Activated naive CD8-positive, alpha-beta T cell treated with anti-CD3 and anti-CD28 coated beads, Interleukin-2, amount 10 ng/mL, durations not matched to agents 7 days and 5 days (primary cell): ENCODE measurements at regions not wholly inside any gene's neighbourhood (a gene's known extent, or its start where the extent isn't known, plus 50 kb on each side); places are given as distances from the start of the nearest gene placed in this dataset.

Experiments
- ATAC-seq: fragments of 150-1000 bp; cut with Tn5 transposase; one replicate; pipeline ENCODE4 v1.10.0; 2021; ENCODE audit warnings: low read depth, moderate library complexity
- POLR2A ChIA-PET: fragments of 350-600 bp; sonication (Branson Sonifier 250); formaldehyde crosslinking; loops from one replicate; lab custom pipeline; 2021; ENCODE audit warnings: antibody characterized with exemption; lab: Charles Lee
- DNase-seq: peaks from one replicate; pipeline ENCODE4 v3.0.0; 2021
- H3K27ac Mint-ChIP-seq: one replicate; pipeline ENCODE4 v1.8.0; 2022; ENCODE audit warnings: mild to moderate bottlenecking, mixed read lengths
- H3K27me3 Mint-ChIP-seq: one replicate; pipeline ENCODE4 v1.8.0; 2022; ENCODE audit warnings: mild to moderate bottlenecking, moderate library complexity, mixed read lengths
- H3K36me3 Mint-ChIP-seq: one replicate; pipeline ENCODE4 v1.8.0; 2021; ENCODE audit warnings: mild to moderate bottlenecking, mixed read lengths
- H3K4me1 Mint-ChIP-seq: one replicate; pipeline ENCODE4 v1.8.0; 2021; ENCODE audit warnings: mixed read lengths
- H3K4me3 Mint-ChIP-seq: one replicate; pipeline ENCODE4 v1.8.0; 2022; ENCODE audit warnings: mild to moderate bottlenecking, moderate library complexity, mixed read lengths
- H3K9me3 Mint-ChIP-seq: one replicate; pipeline ENCODE4 v1.8.0; 2021; ENCODE audit warnings: mixed read lengths

DNA sequence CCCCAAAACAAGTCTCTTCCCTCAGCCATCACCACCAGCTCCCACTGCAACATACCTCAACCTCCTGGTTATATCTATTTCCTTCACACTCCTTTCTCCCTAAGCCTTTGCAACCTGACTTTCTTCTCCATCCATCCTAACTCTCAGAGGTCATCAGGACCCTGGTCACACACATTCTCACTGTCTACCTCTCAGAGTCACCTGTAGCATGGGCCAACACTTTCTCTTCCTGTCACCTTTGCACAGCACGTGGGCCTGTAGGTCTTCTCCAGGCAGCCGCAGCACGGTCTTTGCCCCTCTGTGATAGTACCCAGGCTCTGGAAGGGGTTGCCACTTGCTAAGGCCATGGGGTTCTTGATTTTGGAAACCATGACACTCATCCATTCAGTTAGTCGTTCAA, 921.1 kb downstream of the UQCRFS1 start:
- no peak for DNase-seq
- no peaks in the 10 kb centered on the region for H3K36me3 Mint-ChIP-seq
- H3K4me1 Mint-ChIP-seq, result no peaks in the 10 kb centered on the region
- ATAC-seq, result no peak
- POLR2A ChIA-PET, result no interaction called here
- H3K4me3 Mint-ChIP-seq, result no peak overlapping the region
- H3K27ac Mint-ChIP-seq, result no peak overlapping the region
- H3K9me3 Mint-ChIP-seq, result peaks cover 8% of the 10 kb centered on the region
- no peaks in the 10 kb centered on the region for H3K27me3 Mint-ChIP-seq

DNA sequence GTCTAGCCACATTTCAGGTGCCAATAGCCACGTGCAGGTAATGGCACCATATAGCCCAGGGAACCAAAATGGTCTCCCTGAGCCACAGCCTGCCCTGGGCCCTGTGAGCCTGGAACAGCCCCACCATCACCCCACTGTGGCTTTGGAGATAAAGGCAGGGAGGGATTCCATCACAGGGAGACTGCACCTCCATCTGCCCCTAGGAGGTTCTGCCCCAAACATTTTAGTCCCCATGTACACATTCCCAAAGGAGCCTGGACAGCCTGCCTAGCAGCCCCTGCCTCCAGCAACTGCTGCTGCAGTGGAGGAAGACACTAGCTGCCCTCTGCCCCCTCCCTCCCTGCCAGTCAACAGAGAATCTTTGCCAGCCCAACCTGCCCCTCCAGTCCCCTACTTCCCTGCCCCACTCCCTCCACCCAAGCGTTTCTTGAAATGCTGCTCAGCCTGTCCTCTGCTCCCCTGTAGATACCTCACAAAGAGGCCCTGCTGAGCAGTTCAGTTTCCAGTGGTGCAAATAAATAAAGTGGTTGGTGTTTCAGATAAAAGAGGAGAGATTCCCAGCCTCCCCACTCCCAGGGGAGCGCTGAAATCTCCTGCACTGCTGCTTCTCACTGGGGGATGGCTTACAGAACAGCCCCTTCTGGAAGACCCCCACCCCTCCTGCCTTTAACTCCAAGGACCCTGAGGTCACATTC, 921.8 kb downstream of the UQCRFS1 start:
- no peaks in the 10 kb centered on the region for H3K4me1 Mint-ChIP-seq
- no peaks in the 10 kb centered on the region for H3K27me3 Mint-ChIP-seq
- H3K9me3 Mint-ChIP-seq, result peaks cover 8% of the 10 kb centered on the region
- DNase-seq (no peak), ATAC-seq (no peak)
- H3K27ac Mint-ChIP-seq, result no peak overlapping the region
- POLR2A ChIA-PET, result no interaction called here
- no peak overlapping the region for H3K4me3 Mint-ChIP-seq
- H3K36me3 Mint-ChIP-seq, result no peaks in the 10 kb centered on the region

DNA sequence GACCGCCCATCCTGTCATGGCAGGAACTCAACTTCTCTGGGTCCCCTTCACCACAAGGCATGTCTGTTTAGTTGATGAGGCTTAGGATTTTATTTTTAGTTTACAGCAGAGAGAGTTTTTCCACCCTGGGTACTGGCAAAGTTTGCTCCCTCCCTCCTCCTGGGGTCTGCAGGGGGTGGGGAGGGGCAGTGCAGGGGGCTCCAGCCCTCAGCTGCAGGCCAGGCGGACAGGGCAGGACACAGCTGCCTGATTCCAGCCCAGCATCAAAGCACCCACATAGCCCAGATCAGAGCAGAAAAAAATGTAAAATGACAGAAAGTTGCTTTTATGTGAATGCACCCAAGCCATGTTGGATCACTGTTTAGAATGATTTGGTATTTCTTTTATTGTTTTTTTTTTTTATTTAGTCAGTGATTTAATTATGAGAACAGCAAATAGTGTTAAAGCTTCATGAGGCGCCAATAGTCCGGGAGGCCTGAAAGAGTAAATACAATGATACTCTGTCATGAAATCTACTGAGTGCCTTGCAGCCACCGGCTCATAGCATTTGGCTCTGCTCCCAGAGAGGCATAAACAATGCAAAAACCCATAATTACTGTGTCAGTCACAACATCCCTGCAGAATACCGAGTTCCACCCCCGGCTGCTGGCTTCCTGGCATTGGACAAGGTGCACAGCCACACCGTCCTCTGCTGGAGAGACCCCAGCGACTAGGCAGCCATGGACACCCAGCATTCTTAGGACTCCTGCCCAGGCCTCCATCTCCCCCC, 923.5 kb downstream of the UQCRFS1 start:
- DNase-seq (no peak), ATAC-seq (no peak)
- no peaks in the 10 kb centered on the region for H3K4me1 Mint-ChIP-seq
- peaks cover 8% of the 10 kb centered on the region for H3K9me3 Mint-ChIP-seq
- H3K4me3 Mint-ChIP-seq, result no peak overlapping the region
- H3K27ac Mint-ChIP-seq, result no peak overlapping the region
- POLR2A ChIA-PET, result no interaction called here
- H3K36me3 Mint-ChIP-seq, result no peaks in the 10 kb centered on the region
- H3K27me3 Mint-ChIP-seq, result no peaks in the 10 kb centered on the region

DNA sequence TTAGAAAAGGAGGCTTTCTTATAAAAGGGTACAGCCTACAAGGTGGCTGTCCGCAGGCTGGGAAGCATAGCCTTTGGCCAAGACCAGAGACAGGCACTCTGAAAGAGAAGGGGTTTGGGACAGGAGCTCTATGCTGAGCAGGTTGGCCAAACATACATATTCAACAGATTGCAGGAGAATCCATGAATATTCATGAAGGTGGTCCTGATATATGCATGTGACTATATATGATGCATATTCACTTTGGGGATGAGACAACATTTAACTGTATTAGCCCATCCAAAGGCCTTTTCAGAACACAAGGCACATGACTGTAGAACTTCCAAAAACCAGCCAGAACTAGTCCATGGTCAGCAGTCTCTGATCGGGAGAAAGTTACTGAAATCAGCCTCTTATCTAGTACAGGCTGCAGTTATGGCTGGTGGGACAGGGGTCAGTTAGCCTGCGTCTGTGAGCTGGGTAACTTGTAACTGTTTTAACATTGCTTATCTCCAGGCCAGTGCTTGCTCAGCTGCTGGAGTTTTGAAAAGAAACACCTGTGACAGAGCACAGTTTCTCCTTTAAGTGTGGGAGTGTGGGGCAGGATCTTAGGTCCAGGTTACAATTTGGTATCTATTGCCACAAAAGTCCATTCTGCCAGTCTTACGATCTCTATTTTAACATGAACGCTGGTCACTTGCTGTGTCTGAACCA, 924.2 kb downstream of the UQCRFS1 start:
- POLR2A ChIA-PET, result no interaction called here
- H3K4me3 Mint-ChIP-seq, result no peak overlapping the region
- DNase-seq (no peak), ATAC-seq (no peak)
- no peaks in the 10 kb centered on the region for H3K4me1 Mint-ChIP-seq
- no peaks in the 10 kb centered on the region for H3K36me3 Mint-ChIP-seq
- H3K9me3 Mint-ChIP-seq, result peaks cover 9% of the 10 kb centered on the region
- no peak overlapping the region for H3K27ac Mint-ChIP-seq
- no peaks in the 10 kb centered on the region for H3K27me3 Mint-ChIP-seq

DNA sequence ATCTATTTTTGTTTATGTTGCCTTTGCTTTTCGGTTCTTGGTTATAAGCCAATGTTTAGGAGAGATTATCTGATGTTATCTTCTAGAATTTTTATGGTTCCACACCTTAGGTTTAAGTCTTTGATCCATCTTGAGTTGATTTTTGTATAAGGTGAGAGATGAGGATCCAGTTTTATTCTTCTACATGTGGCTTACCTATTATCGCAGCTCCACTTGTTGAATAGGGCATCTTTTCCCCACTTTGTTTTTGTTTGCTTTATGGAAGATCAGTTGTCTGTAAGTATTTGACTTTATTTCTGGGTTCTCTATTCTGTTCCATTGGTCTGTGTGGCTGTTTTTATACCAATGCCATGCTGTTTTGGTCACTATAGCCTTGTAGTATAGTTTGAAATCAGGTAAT, 927.0 kb downstream of the UQCRFS1 start:
- Mint-ChIP-seq H3K27me3 (no peaks in the 10 kb centered on the region), H3K36me3 (no peaks in the 10 kb centered on the region), H3K4me3 (no peak overlapping the region), H3K4me1 (no peaks in the 10 kb centered on the region), H3K27ac (no peak overlapping the region), H3K9me3 (peaks cover 12% of the 10 kb centered on the region)
- DNase-seq (no peak), ATAC-seq (no peak)
- POLR2A ChIA-PET, result no interaction called here

DNA sequence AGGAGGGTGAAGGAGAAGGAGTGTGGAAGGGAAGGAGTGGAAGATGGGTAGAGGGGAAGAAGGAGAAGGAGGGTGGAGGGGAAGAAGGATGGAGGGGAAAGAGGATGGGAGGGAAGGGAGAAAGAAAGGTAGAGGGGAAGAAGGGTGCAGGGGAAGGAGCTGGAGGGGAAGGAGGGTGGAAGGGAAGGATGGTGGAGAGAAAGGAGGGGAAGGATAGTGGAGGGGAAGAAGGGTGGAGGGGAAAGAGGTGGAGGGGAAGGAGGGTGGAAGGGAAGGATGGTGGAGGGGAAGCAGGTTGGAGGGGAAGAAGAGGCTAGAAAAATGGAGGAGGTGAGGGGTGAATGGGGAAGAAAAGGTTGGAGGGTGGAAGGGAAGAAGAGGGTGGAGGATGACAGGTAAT, 927.9 kb downstream of the UQCRFS1 start:
- no peak overlapping the region for H3K27ac Mint-ChIP-seq
- no peaks in the 10 kb centered on the region for H3K36me3 Mint-ChIP-seq
- peaks cover 12% of the 10 kb centered on the region for H3K9me3 Mint-ChIP-seq
- no peaks in the 10 kb centered on the region for H3K27me3 Mint-ChIP-seq
- POLR2A ChIA-PET, result no interaction called here
- no peak for DNase-seq
- no peak overlapping the region for H3K4me3 Mint-ChIP-seq
- H3K4me1 Mint-ChIP-seq, result no peaks in the 10 kb centered on the region
- ATAC-seq, result no peak

DNA sequence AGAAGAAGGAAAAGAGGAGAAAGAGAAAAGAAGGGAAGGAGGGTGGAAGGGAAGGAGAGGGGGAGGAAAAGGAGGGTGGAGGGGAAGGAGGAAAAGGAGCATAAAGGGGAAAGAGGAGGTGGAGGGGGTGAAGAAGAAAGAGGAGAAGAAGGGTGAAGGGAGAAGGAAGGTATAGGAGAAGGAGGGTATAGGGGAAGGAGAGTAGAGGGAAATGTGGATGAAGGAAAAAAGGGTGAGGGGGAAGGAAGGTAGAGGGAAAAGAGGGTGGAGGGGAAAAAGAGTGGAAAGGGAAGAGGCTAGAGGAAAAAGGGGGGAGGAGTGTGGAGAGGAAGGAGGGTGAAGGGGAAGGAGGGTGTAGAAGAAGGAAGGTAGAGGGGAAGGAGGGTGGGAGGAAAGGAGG, 928.6 kb downstream of the UQCRFS1 start:
- no peaks in the 10 kb centered on the region for H3K36me3 Mint-ChIP-seq
- POLR2A ChIA-PET, result no interaction called here
- DNase-seq, result no peak
- ATAC-seq, result no peak
- no peak overlapping the region for H3K27ac Mint-ChIP-seq
- peaks cover 14% of the 10 kb centered on the region for H3K9me3 Mint-ChIP-seq
- H3K4me1 Mint-ChIP-seq, result no peaks in the 10 kb centered on the region
- no peaks in the 10 kb centered on the region for H3K27me3 Mint-ChIP-seq
- H3K4me3 Mint-ChIP-seq, result no peak overlapping the region

DNA sequence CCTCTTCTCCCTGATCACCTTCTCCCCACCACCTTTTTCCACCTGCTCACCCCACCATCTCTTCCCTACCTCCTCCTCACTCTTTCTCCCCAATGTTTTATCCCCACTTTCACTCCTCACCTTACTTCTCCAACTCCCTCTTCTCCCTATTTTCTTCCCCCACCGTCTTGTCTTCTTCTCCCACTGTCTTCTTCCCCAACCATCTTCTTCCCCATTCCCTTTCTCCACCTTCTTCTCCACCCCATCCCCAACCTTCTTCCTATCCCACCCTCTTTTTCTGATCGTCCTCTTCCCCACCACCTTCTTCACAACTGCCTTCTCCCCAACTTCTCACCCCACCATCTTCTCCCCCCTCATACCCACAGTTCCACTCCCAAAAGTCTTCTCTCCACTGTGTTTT, 929.4 kb downstream of the UQCRFS1 start:
- H3K4me1 Mint-ChIP-seq, result no peaks in the 10 kb centered on the region
- ATAC-seq, result no peak
- no peaks in the 10 kb centered on the region for H3K36me3 Mint-ChIP-seq
- POLR2A ChIA-PET, result no interaction called here
- H3K4me3 Mint-ChIP-seq, result no peak overlapping the region
- DNase-seq, result no peak
- no peak overlapping the region for H3K27ac Mint-ChIP-seq
- peaks cover 17% of the 10 kb centered on the region for H3K9me3 Mint-ChIP-seq
- H3K27me3 Mint-ChIP-seq, result no peaks in the 10 kb centered on the region

DNA sequence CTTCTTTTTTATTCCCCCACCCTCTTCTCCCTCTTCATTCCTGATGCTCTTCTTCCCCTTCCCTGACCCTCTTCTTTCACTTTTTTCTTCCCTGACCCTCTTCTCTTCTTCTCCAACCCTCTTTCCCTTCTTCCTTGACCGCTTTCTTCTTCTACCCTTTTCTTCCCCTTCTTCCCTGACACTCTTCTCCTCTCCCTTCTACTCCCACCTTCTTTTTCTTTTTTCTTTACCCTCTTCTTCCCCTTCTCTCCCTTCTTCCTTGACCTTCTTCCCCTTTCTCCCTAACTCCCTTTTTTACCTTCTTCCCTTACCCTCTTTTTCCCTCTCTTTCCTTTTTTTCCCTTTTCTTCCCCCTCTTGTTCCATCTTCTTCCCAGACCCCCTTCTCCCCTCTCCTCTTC, 931.3 kb downstream of the UQCRFS1 start:
- Mint-ChIP-seq H3K4me3 (no peak overlapping the region), H3K9me3 (peaks cover 12% of the 10 kb centered on the region), H3K27ac (no peak overlapping the region), H3K36me3 (no peaks in the 10 kb centered on the region), H3K27me3 (no peaks in the 10 kb centered on the region), H3K4me1 (no peaks in the 10 kb centered on the region)
- no peak for DNase-seq
- POLR2A ChIA-PET, result no interaction called here
- no peak for ATAC-seq

DNA sequence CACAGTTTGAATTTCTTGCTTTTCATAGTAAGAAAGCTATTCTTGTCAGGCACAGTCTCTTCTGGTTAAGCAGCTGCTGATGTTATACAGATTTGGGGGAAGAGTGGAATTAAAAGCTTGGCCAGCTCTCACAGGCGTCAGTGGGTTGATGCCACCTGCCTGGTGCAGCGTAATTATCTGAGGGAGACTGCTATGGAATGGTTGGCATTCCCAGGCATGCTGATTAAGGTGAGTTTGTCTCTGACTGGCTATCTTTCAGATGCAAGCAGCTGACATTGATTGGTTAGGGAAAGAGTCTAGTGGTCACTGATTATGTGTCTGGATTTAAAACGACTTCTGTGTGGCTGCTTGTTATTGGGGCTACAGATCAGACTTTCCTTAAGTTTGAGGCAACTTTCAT, 948.4 kb downstream of the UQCRFS1 start:
- Mint-ChIP-seq H3K27ac (no peak overlapping the region), H3K4me3 (no peak overlapping the region), H3K36me3 (no peaks in the 10 kb centered on the region)

DNA sequence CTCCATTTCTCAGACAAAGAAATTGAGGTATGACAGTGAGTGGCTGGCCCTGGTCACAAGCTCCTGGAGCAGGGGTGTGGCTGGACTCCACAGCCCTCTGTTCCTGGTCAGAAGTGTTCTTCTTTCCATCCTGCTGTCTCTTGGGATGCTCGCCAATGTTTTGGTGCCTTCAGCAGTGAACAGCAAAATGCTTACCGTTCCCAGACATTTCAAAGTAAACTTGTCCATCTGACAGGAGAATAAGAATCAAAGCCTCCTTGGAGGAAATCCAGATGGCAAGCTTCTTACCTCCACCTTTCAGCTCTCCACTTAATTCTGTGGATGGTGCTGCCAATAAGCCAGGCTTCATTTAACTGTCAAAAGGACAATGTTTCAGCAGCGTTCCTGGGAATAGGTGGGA, 954.1 kb downstream of the UQCRFS1 start:
- Mint-ChIP-seq H3K36me3 (no peaks in the 10 kb centered on the region), H3K27ac (no peak overlapping the region), H3K9me3 (peaks cover 10% of the 10 kb centered on the region), H3K27me3 (no peaks in the 10 kb centered on the region), H3K4me1 (no peaks in the 10 kb centered on the region), H3K4me3 (no peak overlapping the region)
- DNase-seq, result no peak
- POLR2A ChIA-PET, result no interaction called here
- ATAC-seq, result no peak

More for the DNA sequence above, 948.4 kb downstream of the UQCRFS1 start:
- ATAC-seq (no peak), DNase-seq (no peak)
- Mint-ChIP-seq H3K4me1 (no peaks in the 10 kb centered on the region), H3K27me3 (no peaks in the 10 kb centered on the region), H3K9me3 (peaks cover 11% of the 10 kb centered on the region)
- POLR2A ChIA-PET, result no interaction called here

DNA sequence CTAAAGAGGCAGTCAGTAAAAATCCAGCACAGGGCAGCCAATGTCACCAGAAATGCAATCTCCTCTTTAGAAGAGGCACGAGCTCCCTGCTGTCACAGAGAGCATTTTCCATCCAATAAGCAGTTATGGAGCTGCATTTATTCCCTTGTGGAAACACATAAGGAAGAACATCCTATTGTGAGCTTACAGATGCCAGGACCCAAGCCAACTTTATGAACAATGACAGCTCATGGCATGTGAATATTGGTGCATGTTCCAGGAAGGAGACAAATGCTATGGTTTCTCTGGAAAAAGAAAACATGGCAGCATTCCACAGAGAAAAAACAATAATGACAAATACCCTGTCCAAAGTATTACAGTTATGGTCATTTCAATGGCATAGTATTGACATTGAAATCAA, 955.6 kb downstream of the UQCRFS1 start:
- no peaks in the 10 kb centered on the region for H3K4me1 Mint-ChIP-seq
- H3K9me3 Mint-ChIP-seq, result peaks cover 6% of the 10 kb centered on the region
- POLR2A ChIA-PET, result no interaction called here

DNA sequence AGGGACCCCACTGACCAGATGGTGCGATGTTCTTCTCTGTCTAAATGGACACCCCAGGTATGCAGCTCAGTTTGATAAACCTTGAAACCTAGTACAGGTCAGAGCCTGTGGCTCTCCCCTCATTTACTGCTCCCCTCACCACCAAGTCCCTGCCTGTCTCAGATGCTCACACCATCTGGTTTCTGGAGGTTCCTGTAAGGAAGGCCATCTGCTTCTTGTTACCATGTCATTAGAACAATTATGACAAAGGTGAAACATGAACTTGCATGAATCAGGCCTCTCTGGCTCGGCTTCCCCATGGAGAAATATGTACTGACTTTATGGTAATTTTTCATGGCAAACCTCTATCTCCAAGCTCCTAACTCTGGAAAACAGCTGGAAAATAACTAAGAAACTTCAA, 965.7 kb downstream of the UQCRFS1 start:
- no peaks in the 10 kb centered on the region for H3K27me3 Mint-ChIP-seq
- H3K4me3 Mint-ChIP-seq, result no peak overlapping the region
- peaks cover 1% of the 10 kb centered on the region for H3K9me3 Mint-ChIP-seq
- ATAC-seq (no peak), DNase-seq (no peak)
- no peaks in the 10 kb centered on the region for H3K36me3 Mint-ChIP-seq
- POLR2A ChIA-PET, result no interaction called here
- no peaks in the 10 kb centered on the region for H3K4me1 Mint-ChIP-seq
- H3K27ac Mint-ChIP-seq, result no peak overlapping the region

More for the DNA sequence above, 955.6 kb downstream of the UQCRFS1 start:
- Mint-ChIP-seq H3K4me3 (no peak overlapping the region), H3K27ac (no peak overlapping the region), H3K36me3 (no peaks in the 10 kb centered on the region), H3K27me3 (no peaks in the 10 kb centered on the region)
- ATAC-seq (no peak), DNase-seq (no peak)

DNA sequence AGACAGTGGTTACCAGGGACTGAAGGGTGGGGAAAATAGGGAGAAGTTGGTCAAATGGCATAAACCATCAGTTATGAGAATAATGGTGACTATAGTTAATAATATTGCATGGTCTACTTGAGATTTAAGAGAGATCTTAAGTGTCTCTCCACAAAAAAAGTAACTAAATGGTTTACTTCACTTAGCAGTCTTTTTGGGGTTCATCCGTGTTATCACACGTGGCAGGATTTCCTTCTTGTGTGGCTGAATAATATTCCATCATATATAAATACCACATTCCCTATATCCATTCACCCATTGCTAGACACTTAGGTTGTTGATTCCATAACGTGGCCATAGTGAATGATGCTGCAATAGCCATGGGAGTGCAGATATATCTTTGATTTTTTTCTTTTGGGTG, 967.0 kb downstream of the UQCRFS1 start:
- no peaks in the 10 kb centered on the region for H3K4me1 Mint-ChIP-seq
- H3K9me3 Mint-ChIP-seq, result peaks cover 1% of the 10 kb centered on the region
- POLR2A ChIA-PET, result no interaction called here
- H3K36me3 Mint-ChIP-seq, result no peaks in the 10 kb centered on the region
- no peak overlapping the region for H3K4me3 Mint-ChIP-seq
- no peaks in the 10 kb centered on the region for H3K27me3 Mint-ChIP-seq
- H3K27ac Mint-ChIP-seq, result no peak overlapping the region
- ATAC-seq (no peak), DNase-seq (no peak)
